H1 (cell line): ENCODE measurements at regions not wholly inside any gene's neighbourhood (a gene's known extent, or its start where the extent isn't known, plus 50 kb on each side); places are given as distances from the start of the nearest gene placed in this dataset.

Experiments used
- CBX5 ChIP-seq: fragments of 300-800, 300-1000 bp; sonication (generic); IDR thresholded peaks from 2 replicates; pipeline ENCODE4 v1.7.1; 2016; ENCODE audit warnings: antibody characterized with exemption, low read length, low read depth
- CHD1 ChIP-seq: IDR thresholded peaks from 2 replicates; pipeline ENCODE4 v1.6.1; 2012; ENCODE audit warnings: low read depth, low read length, improper control_type of control experiment
- GABPA ChIP-seq: IDR thresholded peaks from 2 replicates; pipeline ENCODE4 v1.6.1; 2011; ENCODE audit warnings: mild to moderate bottlenecking, low read length, moderate library complexity, borderline replicate concordance; ENCODE audit not compliant: insufficient read depth
- GTF2F1 ChIP-seq: IDR thresholded peaks from 2 replicates; pipeline ENCODE4 v1.6.1; 2012; ENCODE audit warnings: low read depth, low read length, improper control_type of control experiment, borderline replicate concordance
- JUN ChIP-seq: IDR thresholded peaks from 2 replicates; pipeline ENCODE4 v1.6.1; 2011; ENCODE audit warnings: low read depth, mild to moderate bottlenecking, improper control_type of control experiment, low read length
- KDM1A ChIP-seq: fragments of 200-600, 300-600 bp; sonication (generic); IDR thresholded peaks from 2 replicates; pipeline ENCODE4 v1.7.1; 2016; ENCODE audit warnings: mild to moderate bottlenecking, low read length, borderline replicate concordance
- POLR2A ChIP-seq, 2 experiments: IDR thresholded peaks; 1 replicate in 1 of 2; 2 replicates in 1 of 2; pipeline ENCODE4 v1.6.1; 2011; ENCODE audit warnings: low read depth in 2 of 2, low read length in 2 of 2, mild to moderate bottlenecking in 2 of 2; ENCODE audit errors: control extremely low read depth in 1 of 2
- ZNF274 ChIP-seq: IDR thresholded peaks from 2 replicates; pipeline ENCODE4 v1.7.0; 2012; ENCODE audit warnings: low read length, borderline replicate concordance; ENCODE audit errors: extremely low read depth
- TF ChIP-seq, protein P1 (sequence below): fragments of 300-600 bp; sonication (generic); IDR thresholded peaks from 2 replicates; pipeline ENCODE4 v1.7.1; 2012; ENCODE audit warnings: low read length, moderate library complexity, mild to moderate bottlenecking, inconsistent platforms; ENCODE audit not compliant: insufficient replicate concordance
- TF ChIP-seq, protein P2 (sequence below), 3 experiments: IDR thresholded peaks; 1 replicate in 2 of 3; 2 replicates in 1 of 3; pipeline versions ENCODE4 v1.5.1 to v1.6.1; 2011; ENCODE audit warnings: low read length in 3 of 3, mild to moderate bottlenecking in 3 of 3, inconsistent platforms in 2 of 3, low read depth in 1 of 3, moderate library complexity in 1 of 3; ENCODE audit not compliant: insufficient read depth in 1 of 3; ENCODE audit errors: control extremely low read depth in 1 of 3

DNA sequence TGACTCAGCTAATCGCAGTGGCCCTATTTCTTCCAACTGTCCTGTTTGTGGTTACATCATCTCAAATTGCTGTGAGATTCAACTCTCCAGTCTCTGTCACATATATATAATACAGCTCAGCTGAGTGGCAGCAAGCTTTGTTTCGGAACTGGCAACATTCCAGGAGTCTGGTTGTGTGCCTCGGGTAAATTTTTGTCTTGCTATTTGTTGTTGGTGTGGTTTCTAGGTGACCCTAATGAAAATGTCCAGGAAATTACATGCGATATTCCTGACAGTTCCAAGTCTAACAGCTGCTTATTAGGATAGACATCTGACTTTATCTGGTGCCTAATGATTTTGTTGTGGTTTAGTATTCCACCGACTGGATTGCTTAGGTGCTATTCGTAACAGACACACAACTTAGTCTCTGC, 581.8 kb downstream of the CD109 start (continued):
- TF ChIP-seq, protein P1, sequence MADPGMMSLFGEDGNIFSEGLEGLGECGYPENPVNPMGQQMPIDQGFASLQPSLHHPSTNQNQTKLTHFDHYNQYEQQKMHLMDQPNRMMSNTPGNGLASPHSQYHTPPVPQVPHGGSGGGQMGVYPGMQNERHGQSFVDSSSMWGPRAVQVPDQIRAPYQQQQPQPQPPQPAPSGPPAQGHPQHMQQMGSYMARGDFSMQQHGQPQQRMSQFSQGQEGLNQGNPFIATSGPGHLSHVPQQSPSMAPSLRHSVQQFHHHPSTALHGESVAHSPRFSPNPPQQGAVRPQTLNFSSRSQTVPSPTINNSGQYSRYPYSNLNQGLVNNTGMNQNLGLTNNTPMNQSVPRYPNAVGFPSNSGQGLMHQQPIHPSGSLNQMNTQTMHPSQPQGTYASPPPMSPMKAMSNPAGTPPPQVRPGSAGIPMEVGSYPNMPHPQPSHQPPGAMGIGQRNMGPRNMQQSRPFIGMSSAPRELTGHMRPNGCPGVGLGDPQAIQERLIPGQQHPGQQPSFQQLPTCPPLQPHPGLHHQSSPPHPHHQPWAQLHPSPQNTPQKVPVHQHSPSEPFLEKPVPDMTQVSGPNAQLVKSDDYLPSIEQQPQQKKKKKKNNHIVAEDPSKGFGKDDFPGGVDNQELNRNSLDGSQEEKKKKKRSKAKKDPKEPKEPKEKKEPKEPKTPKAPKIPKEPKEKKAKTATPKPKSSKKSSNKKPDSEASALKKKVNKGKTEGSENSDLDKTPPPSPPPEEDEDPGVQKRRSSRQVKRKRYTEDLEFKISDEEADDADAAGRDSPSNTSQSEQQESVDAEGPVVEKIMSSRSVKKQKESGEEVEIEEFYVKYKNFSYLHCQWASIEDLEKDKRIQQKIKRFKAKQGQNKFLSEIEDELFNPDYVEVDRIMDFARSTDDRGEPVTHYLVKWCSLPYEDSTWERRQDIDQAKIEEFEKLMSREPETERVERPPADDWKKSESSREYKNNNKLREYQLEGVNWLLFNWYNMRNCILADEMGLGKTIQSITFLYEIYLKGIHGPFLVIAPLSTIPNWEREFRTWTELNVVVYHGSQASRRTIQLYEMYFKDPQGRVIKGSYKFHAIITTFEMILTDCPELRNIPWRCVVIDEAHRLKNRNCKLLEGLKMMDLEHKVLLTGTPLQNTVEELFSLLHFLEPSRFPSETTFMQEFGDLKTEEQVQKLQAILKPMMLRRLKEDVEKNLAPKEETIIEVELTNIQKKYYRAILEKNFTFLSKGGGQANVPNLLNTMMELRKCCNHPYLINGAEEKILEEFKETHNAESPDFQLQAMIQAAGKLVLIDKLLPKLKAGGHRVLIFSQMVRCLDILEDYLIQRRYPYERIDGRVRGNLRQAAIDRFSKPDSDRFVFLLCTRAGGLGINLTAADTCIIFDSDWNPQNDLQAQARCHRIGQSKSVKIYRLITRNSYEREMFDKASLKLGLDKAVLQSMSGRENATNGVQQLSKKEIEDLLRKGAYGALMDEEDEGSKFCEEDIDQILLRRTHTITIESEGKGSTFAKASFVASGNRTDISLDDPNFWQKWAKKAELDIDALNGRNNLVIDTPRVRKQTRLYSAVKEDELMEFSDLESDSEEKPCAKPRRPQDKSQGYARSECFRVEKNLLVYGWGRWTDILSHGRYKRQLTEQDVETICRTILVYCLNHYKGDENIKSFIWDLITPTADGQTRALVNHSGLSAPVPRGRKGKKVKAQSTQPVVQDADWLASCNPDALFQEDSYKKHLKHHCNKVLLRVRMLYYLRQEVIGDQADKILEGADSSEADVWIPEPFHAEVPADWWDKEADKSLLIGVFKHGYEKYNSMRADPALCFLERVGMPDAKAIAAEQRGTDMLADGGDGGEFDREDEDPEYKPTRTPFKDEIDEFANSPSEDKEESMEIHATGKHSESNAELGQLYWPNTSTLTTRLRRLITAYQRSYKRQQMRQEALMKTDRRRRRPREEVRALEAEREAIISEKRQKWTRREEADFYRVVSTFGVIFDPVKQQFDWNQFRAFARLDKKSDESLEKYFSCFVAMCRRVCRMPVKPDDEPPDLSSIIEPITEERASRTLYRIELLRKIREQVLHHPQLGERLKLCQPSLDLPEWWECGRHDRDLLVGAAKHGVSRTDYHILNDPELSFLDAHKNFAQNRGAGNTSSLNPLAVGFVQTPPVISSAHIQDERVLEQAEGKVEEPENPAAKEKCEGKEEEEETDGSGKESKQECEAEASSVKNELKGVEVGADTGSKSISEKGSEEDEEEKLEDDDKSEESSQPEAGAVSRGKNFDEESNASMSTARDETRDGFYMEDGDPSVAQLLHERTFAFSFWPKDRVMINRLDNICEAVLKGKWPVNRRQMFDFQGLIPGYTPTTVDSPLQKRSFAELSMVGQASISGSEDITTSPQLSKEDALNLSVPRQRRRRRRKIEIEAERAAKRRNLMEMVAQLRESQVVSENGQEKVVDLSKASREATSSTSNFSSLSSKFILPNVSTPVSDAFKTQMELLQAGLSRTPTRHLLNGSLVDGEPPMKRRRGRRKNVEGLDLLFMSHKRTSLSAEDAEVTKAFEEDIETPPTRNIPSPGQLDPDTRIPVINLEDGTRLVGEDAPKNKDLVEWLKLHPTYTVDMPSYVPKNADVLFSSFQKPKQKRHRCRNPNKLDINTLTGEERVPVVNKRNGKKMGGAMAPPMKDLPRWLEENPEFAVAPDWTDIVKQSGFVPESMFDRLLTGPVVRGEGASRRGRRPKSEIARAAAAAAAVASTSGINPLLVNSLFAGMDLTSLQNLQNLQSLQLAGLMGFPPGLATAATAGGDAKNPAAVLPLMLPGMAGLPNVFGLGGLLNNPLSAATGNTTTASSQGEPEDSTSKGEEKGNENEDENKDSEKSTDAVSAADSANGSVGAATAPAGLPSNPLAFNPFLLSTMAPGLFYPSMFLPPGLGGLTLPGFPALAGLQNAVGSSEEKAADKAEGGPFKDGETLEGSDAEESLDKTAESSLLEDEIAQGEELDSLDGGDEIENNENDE, result no peak
- no peak for TF ChIP-seq CBX5
- no peak for TF ChIP-seq POLR2A (IDR thresholded peaks at IDR 0.05; ENCODE audit: control extremely low read depth in 1 of 2, low read depth in 2 of 2, low read length in 2 of 2)
- TF ChIP-seq ZNF274, result no peak
- no peak for TF ChIP-seq GABPA
- no peak for TF ChIP-seq GTF2F1
- TF ChIP-seq, protein P2, sequence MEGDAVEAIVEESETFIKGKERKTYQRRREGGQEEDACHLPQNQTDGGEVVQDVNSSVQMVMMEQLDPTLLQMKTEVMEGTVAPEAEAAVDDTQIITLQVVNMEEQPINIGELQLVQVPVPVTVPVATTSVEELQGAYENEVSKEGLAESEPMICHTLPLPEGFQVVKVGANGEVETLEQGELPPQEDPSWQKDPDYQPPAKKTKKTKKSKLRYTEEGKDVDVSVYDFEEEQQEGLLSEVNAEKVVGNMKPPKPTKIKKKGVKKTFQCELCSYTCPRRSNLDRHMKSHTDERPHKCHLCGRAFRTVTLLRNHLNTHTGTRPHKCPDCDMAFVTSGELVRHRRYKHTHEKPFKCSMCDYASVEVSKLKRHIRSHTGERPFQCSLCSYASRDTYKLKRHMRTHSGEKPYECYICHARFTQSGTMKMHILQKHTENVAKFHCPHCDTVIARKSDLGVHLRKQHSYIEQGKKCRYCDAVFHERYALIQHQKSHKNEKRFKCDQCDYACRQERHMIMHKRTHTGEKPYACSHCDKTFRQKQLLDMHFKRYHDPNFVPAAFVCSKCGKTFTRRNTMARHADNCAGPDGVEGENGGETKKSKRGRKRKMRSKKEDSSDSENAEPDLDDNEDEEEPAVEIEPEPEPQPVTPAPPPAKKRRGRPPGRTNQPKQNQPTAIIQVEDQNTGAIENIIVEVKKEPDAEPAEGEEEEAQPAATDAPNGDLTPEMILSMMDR (IDR thresholded peaks at IDR 0.05; ENCODE audit: control extremely low read depth in 1 of 3, insufficient read depth in 1 of 3, low read depth in 1 of 3, low read length in 3 of 3), result no peak
- TF ChIP-seq CHD1, result no peak
- TF ChIP-seq KDM1A, result no peak
- no peak for TF ChIP-seq JUN
